ENCODE measurements at regions not wholly inside any gene's neighbourhood (a gene's known extent, or its start where the extent isn't known, plus 50 kb on each side); places are given as distances from the start of the nearest gene placed in this dataset.

DNA sequence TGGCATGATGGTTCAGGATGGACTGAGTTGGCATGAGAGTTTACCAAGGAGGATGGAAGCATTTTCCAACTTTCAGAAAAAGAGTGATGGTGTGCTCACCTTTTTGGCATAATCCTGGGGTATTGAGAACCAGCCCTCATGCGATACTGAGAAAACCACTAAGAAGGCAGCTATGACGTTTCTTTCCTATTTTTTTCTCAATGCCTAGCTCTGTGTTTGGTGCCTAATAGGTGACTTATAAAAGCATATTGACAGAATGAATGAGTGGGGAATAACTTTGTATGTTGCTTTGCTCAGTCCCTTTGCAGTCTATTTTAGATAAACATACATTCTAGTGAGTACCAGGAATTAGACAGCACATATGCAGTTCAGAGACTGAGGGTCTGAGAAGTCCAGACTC lies 816.3 kb downstream of the DHX35 start:
- Histone ChIP-seq H2AFZ (ENCODE audit: low read depth, low read length, severe bottlenecking) (no peak overlapping the region), H3K4me2 (ENCODE audit: low read depth, low read length, poor library complexity, severe bottlenecking) (no peak overlapping the region), H3K4me3 (ENCODE audit: insufficient read depth, low read length, poor library complexity, severe bottlenecking) (no peak overlapping the region), H3K9me2 (replicated peaks; ENCODE audit: insufficient read depth, low read length) (no peaks in the 10 kb centered on the region), H3K9ac (ENCODE audit: low read length) (no peak overlapping the region), H3K27me3 (ENCODE audit: low read length) (no peaks in the 10 kb centered on the region), H3K36me3 (ENCODE audit: low read length) (no peaks in the 10 kb centered on the region), H3K79me2 (ENCODE audit: insufficient read depth, low read length) (no peaks in the 10 kb centered on the region), H3K9me3 (ENCODE audit: insufficient read depth, low read length) (no peaks in the 10 kb centered on the region), H3K27ac (ENCODE audit: low read depth, low read length) (no peak overlapping the region), H3F3A (ENCODE audit: insufficient read depth) (no peaks in the 10 kb centered on the region), H4K20me1 (ENCODE audit: low read depth, low read length) (no peaks in the 10 kb centered on the region)
- TF ChIP-seq, protein P1, sequence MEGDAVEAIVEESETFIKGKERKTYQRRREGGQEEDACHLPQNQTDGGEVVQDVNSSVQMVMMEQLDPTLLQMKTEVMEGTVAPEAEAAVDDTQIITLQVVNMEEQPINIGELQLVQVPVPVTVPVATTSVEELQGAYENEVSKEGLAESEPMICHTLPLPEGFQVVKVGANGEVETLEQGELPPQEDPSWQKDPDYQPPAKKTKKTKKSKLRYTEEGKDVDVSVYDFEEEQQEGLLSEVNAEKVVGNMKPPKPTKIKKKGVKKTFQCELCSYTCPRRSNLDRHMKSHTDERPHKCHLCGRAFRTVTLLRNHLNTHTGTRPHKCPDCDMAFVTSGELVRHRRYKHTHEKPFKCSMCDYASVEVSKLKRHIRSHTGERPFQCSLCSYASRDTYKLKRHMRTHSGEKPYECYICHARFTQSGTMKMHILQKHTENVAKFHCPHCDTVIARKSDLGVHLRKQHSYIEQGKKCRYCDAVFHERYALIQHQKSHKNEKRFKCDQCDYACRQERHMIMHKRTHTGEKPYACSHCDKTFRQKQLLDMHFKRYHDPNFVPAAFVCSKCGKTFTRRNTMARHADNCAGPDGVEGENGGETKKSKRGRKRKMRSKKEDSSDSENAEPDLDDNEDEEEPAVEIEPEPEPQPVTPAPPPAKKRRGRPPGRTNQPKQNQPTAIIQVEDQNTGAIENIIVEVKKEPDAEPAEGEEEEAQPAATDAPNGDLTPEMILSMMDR (IDR thresholded peaks at IDR 0.05; ENCODE audit: insufficient read depth, low read length, poor library complexity, severe bottlenecking), result no peak
- TF ChIP-seq EZH2phosphoT487 (conservative IDR thresholded peaks at IDR 0.05; ENCODE audit: low read length), result no peak

DNA sequence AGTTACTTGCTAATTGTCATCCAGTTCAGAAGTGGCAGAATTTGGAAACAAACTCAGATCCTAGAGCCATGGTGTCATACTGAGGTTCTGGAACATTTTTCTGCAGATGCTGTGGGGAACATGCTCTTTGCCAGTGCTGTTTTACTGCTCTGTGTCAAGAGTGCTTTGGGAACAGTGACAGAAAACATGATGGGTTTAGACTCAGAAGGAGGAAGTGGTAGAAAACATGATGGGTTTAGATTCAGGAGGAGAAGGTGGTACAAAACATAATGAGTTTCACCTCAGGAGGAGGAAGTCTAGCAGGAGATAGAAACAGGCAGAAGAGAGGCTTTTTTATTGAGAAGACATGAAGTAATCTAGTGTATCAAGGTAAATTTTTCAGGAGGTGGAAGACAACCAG lies 815.5 kb downstream of the DHX35 start:
- Histone ChIP-seq H3K4me3 (ENCODE audit: insufficient read depth, low read length, poor library complexity, severe bottlenecking) (no peak overlapping the region), H3K9ac (ENCODE audit: low read length) (no peak overlapping the region), H3K27me3 (ENCODE audit: low read length) (no peaks in the 10 kb centered on the region), H3K36me3 (ENCODE audit: low read length) (no peaks in the 10 kb centered on the region), H3K79me2 (ENCODE audit: insufficient read depth, low read length) (no peaks in the 10 kb centered on the region), H3K9me2 (replicated peaks; ENCODE audit: insufficient read depth, low read length) (no peaks in the 10 kb centered on the region), H2AFZ (ENCODE audit: low read depth, low read length, severe bottlenecking) (no peak overlapping the region), H3K4me2 (ENCODE audit: low read depth, low read length, poor library complexity, severe bottlenecking) (no peak overlapping the region), H4K20me1 (ENCODE audit: low read depth, low read length) (no peaks in the 10 kb centered on the region), H3K27ac (ENCODE audit: low read depth, low read length) (no peak overlapping the region), H3F3A (ENCODE audit: insufficient read depth) (no peaks in the 10 kb centered on the region), H3K9me3 (ENCODE audit: insufficient read depth, low read length) (no peaks in the 10 kb centered on the region)
- no peak for TF ChIP-seq EZH2phosphoT487 (conservative IDR thresholded peaks at IDR 0.05; ENCODE audit: low read length)
- TF ChIP-seq, protein P1 (IDR thresholded peaks at IDR 0.05; ENCODE audit: insufficient read depth, low read length, poor library complexity, severe bottlenecking), result no peak

DNA sequence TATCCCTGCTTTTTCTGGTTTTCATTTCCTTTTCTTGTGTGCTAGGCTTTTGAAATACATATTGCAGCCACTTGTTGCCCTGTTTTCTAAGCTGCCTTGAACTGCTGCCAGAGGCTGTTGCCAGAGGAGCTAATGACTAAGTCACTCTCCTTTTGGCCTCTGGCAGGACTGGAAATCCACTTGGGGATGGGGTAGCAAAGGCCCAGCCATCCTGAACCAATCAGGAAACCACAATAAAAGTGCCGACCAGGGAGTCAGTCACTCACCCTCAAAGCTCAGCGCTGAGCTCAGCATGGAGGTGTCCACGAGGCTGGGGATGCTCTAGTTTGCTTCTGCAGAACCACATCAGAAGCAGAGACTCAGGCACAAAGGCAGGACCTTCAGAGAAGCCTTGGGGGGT lies 813.0 kb downstream of the DHX35 start:
- H3K9ac ChIP-seq (ENCODE audit: low read length), result no peak overlapping the region
- no peaks in the 10 kb centered on the region for H3K9me3 ChIP-seq (ENCODE audit: insufficient read depth, low read length)
- no peaks in the 10 kb centered on the region for H4K20me1 ChIP-seq (ENCODE audit: low read depth, low read length)
- no peaks in the 10 kb centered on the region for H3K79me2 ChIP-seq (ENCODE audit: insufficient read depth, low read length)
- no peaks in the 10 kb centered on the region for H3K9me2 ChIP-seq (replicated peaks; ENCODE audit: insufficient read depth, low read length)
- no peak overlapping the region for H2AFZ ChIP-seq (ENCODE audit: low read depth, low read length, severe bottlenecking)
- H3F3A ChIP-seq (ENCODE audit: insufficient read depth), result no peaks in the 10 kb centered on the region
- no peak overlapping the region for H3K4me3 ChIP-seq (ENCODE audit: insufficient read depth, low read length, poor library complexity, severe bottlenecking)
- H3K36me3 ChIP-seq (ENCODE audit: low read length), result no peaks in the 10 kb centered on the region
- TF ChIP-seq, protein P1 (IDR thresholded peaks at IDR 0.05; ENCODE audit: insufficient read depth, low read length, poor library complexity, severe bottlenecking), result no peak
- TF ChIP-seq EZH2phosphoT487 (conservative IDR thresholded peaks at IDR 0.05; ENCODE audit: low read length), result no peak
- H3K27me3 ChIP-seq (ENCODE audit: low read length), result no peaks in the 10 kb centered on the region
- no peak overlapping the region for H3K4me2 ChIP-seq (ENCODE audit: low read depth, low read length, poor library complexity, severe bottlenecking)
- H3K27ac ChIP-seq (ENCODE audit: low read depth, low read length), result no peak overlapping the region

Measured in SU-DHL-6 (cell line).